ENCODE measurements at regions not wholly inside any gene's neighbourhood (a gene's known extent, or its start where the extent isn't known, plus 50 kb on each side); places are given as distances from the start of the nearest gene placed in this dataset.
"Not testable (repeated sequence)": the region's sequence is repeated elsewhere in the genome, so short reads cannot be mapped to it uniquely, and the experiment has no call there.

DNA sequence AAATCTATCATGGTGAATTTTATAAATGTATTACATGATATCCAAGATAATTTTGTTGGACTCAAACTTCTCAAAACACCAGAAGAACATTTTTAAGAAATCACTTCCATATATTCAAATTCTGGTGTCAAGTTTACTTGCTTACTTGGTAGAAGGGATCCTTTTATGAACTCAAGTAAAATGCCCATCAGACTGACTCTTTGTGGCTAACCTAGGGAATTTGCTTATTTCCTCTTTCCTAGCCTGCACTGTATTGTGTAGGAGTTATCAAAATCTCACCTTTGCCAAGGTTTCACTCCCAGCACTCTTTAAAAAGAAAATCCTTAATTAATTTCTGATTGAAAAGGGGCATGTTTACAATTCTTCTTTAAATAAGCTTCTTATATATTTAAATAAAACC lies 196.5 kb downstream of the DUSP6 start:
- DNase-seq (ENCODE audit: low spot score), result no peak

DNA sequence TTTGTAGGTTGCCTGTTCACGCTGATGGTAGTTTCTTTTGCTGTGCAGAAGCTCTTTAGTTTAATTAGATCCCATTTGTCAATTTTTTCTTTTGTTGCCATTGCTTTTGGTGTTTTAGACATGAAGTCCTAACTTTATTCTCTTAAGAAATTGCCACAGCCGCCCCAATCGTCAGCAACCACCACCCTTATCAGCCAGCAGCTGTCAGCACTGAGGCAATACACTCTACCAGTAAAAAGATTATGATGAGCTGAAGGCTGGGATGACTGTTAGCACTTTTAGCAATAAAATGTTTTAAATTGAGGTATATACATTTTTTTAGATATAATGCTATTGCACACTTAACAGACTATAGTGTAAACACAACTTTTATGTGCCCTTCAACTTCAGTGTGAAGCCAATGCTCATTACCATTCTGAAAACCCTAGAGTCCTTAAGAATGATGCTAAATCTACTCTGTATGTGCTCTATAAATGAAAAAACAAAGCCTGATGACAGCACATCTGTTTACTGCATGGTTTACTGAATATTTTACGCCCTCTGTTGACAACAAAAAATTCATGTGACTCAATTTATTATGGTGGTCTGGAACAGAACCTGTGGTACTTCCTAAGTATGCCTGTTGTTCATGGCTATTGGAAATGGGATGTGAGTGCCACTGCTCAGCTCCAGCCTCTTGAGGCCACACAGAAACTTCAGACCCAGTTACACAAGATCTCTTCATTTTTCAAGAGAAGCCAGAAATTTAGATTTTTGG lies 197.4 kb downstream of the DUSP6 start:
- DNase-seq (ENCODE audit: low spot score), result no peak

DNA sequence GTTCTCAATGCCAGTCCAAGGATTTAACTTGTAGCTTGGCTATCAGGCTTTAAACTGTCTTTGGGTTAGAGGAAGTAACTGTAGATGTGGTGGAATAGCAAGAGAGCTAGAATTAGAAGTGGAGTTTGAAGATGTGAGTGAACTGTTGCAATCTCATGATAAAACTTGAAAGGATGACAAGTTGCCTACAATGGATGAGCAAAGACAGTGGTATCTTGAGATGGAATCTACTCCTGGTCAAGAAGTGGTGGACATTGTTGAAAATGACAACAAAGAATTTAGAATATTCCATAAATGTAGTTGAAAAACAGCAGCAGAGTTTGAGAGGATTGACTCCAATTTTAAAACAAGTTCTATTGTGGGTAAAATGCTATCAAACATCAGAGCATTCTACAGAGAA lies 199.0 kb downstream of the DUSP6 start:
- DNase-seq (ENCODE audit: low spot score), result no peak

DNA sequence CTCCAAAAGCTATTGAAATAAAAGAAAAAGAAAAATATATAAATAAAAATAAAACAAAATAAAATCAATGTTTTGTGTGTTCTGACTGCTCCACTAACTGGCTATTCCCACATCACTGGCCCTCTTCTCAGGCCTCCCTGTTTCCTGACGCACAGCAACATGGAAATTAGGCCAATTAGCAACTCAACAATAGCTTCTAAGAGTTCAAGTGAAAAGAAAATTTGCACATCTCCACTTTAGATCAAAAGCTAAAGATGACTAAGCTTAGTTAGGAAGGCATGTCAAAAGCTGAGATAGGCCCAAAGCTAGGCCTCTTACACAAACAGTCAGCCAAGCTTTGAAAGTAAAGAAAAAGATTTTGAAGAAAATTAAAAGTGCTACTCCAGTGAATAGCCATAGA lies 200.8 kb downstream of the DUSP6 start:
- DNase-seq (ENCODE audit: low spot score), result no peak

DNA sequence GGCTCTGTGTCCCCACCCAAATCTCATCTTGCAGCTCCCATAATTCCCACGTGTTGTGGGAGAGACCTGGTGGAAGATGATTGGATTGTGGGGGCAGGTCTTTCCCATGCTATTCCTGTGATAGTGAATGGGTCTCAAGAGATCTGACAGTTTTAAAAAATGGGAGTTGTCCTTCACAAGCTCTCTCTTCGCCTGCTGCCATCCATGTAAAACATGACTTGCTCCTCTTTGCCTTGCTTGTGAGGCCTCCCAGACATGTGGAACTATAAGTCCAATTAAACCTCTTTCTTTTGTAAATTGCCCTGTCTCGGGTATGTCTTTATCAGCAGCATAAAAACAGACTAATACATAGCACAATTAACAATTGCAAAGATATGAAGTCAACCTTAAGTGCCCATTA lies 201.5 kb downstream of the DUSP6 start:
- not testable (repeated sequence) for DNase-seq (ENCODE audit: low spot score)

DNA sequence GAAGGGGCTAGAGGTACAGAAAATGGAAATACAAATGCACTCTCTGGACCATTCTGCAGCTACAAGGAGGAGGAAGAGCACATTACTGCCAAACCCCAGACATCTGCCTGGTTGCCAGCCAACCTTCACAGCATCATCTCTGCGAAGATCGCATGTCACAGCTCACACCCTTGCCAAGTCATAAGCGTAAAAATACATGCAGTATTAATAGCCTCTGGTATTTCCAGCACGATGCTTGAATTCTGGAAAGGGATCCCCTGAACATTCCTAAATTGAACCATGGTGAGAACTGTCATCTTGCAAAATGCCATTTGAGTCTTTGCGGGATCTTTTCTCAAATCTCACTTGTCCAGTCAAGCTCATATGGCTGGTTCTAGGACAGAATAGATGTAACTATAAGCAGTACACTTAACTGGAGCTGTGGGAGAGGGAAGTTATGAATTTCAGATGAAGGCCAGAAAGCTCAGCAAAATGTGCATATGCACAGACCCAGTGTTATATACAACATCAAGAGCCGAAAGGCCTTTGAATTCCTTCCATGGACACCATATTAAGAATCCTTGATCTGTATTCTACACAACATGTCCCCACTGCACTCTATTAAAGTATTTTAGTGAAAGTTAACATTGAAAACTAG lies 211.6 kb downstream of the DUSP6 start:
- DNase-seq (ENCODE audit: low spot score), result no peak

DNA sequence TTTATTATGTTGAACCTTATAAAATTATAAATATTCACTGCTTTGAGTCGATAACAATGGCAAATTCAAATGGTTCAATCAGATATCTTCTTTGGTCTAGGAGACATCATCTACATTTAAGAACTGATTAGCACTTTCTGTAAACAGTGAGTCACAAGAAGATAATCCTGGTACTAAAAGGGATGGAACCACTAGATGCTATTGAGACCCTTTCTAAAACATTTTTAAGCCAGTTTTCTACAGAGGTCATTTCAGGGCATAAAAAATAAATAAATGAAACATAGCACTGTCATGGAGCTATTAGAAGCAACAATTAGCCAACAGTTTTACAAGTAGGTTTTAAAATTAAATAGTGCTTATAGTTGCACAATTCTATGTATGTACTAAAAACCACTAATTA lies 212.2 kb downstream of the DUSP6 start:
- no peak for DNase-seq (ENCODE audit: low spot score)

DNA sequence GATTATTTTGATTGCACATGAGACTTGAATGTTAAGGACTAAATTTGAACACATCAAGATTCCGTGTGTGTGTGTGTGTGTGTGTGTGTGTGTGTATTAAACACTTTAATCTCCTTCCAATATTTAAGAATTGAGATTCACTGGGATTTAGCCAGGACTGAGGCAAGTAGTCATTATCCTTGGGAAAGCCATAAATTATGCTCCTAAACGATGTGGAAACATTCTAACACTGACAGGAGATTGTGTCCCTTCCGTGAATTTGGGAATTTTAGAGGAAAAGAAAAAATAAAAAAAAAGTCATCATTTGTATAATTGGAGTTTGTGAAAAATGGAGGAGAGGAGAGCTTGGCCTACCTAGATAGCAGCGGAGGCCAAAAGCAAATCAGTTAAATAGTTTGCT lies 212.9 kb downstream of the DUSP6 start:
- DNase-seq (ENCODE audit: low spot score), result no peak

DNA sequence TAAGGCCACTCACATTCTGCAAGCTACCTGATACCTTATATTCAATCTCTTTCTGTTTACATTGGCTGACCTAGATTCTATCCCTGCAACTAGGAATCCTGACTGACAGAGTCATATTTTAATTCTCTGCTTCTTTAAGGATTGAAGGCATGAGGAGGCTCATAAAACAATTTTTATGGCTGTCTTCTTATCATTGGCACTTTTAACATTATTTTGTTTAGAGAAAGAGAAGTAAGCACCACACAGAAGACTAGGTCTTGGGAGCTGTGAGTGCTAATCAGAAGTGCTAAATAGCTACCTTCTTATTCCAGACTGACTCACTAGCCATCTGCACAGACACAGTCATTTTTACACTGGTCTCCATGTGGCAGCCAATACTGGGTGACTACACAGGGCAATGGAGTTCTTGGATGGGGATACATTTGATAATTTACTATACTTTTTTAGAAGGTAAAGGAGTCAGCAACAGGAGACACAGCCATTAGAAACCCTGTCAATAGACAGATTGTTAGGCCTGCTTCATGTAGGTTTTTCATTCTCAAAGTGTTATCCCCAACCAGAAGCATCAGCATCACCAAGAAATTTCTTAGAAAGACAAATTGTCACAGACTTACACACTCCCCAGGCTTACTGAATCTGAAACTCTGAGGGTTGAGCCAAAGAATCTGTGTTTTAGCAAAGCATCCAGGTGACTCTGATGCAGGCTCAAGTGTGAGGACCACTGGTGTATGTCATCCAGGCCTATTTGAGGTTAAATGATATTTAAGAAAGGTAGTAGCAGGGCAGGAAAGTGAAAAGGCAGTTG lies 214.1 kb downstream of the DUSP6 start:
- DNase-seq (ENCODE audit: low spot score), result no peak

DNA sequence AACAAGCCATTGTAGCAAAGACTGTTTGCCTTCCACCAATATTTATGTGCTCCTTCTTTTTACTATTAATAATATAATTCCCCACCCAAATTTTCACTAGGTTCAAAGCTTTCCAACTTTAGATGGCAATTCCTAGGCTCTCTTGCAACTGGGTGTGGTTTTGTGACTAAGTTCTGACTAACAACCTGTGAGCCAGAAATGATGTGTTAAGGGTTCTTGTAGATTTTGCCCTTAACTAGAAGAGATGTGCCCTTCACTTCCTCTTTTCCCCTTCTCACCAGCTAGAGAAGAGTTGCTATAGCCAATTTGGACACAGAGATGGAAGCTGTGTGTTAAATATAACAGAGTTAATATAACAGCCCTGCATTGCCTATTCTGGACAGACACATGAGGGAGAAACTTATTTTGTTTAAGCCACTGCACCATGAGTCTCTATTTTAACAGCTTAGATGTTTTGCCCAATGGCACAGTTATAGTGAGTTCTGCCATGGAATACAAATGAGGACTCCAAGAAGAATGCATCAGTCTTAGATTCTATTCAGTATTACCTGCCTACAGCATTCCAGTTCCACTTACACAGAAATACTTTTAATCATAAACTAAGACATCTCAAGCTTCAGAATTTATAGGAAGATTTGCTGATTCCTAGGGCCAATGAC lies 216.2 kb downstream of the DUSP6 start:
- no peak for DNase-seq (ENCODE audit: low spot score)

DNA sequence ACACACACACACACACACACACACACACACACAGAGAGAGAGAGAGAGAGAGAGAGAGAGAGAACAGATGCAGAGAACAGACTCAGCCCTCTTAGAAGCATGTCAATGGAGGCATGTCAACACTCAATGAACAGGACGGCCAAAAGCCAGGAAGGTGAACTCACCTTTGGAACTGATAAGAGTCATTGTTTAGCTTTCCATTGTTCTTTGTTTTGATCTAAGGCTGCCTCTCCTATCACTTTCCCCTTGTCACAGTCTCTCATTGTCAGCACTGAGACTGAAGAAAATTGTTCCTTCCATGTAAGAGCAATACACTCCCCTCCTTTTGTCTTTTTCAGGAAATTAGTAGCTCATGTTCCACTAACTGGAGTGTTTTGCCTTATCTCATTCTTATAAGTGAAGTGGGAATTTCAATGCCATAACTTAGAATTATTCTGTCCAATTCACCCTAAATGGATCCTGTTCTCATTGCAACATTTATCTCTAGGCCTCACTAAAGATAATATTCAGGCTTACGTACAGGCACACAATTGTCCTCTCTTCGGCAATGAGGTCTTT lies 218.0 kb downstream of the DUSP6 start:
- DNase-seq (ENCODE audit: low spot score), result no peak

DNA sequence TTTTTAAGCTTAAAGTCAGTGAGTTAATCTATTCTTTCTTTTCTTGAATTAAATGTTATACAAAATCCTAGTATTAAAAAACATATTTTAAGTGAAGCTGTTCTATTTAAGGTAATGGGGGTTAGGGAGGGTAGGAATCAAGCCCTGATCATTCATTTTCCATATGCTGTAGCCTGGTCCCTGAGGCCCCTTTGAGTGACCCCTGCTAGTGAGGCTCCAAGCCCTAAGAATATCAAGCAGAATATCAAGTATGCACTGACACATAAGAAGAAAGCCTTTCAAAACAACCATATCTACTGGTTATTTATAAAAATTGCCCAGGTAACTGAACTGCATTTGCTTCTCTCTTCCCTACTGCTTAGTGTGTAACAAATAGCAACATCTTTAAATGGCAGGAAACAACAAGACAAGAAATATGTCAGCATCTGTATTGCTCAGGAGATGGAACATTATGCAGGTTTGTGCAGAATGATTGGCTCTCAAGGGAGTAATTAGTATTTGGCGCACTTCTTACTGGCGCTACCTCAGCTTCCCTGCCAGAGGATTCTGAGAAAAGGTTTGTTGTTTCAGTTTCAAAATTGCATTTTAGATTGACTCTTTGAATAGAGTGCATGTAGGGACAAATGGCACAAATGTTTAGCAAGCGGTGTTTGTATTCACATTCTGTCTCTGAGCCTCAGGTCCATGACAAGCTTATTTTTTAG lies 223.0 kb downstream of the DUSP6 start:
- no peak for DNase-seq (ENCODE audit: low spot score)

DNA sequence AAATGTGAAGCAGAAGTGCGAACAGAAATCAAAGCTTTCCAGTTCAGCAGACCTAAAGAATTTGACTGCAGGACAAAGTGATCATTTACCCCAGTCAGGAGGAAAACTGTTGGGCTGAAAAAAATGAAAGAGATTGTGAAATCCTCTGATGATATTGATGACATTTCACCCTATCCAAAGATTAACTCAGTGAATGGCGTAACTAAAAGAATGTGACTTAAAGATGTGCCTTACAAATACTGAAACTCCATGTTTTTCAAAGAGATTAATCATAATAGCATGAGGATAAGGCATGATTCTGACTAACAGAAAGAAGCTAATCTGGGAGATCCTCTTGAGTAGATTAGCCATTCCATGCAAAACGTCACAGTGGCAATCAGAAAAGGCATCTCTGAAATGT lies 225.6 kb downstream of the DUSP6 start:
- no peak for DNase-seq (ENCODE audit: low spot score)

DNA sequence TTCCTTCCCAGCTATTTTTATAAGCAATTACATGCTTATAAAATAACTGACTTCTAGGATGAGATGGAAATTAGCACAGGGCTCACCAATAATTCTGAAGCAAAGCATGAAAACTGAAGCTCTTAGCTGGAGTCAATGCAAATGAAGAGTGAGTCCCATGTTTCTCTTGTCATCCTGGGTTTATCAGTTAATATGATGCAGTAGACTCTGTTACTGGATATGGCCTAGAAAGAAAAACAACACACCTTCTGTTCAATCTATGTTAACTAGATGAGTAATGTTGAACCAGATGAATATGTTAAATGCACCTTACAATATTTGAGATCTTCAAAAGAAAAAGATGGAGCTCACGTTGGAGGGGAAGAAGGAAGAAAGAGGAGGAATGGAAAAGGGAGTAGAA lies 229.4 kb downstream of the DUSP6 start:
- DNase-seq (ENCODE audit: low spot score), result no peak

DNA sequence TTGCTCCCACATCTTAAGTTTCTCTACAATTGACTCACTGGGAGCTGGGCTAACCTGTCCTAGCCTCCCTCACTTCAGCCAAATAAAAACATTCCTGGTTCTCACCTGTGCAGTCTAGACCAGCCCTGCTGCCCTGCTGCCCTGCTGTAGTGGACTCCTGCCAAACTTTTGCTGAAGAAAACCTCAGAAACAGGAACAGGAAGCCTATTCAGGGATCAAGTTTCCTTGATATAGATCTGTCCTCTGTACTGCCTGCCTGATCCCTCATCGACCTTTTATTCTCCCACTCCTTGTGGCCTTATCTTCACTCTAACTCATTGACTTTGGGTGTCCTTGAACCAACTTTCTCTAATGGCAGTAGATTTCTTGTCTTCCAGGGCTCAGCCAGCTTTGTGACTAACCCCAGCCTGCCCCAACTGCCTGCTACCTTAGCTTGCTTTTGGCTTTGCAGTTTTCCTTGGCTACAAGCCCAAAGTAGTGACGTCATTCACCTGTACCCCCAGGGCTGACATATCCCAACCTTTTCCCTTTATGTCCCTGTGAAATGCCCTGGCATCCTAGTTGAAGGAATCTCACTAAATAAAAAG lies 234.8 kb downstream of the DUSP6 start:
- DNase-seq (ENCODE audit: low spot score), result peak; percentile 79

DNA sequence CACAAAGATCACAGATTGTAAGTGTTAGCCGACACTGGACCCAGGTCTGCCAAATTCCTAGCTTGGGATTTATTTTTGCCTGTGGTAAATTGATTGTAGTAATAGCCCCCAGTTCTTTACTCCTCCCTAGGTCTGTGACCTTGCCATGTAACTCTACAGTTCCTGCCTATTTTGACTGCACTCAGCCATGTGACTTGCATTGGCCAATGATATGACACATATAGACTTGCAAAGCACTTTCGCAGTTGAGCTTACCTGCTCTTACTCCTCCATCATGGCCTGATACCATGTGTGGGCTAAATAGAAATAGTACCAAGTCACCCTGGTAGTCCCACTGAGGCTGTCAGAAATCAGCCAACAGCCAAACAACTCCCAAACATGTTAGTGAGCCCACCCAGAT lies 240.3 kb downstream of the DUSP6 start:
- no peak for DNase-seq (ENCODE audit: low spot score)

DNA sequence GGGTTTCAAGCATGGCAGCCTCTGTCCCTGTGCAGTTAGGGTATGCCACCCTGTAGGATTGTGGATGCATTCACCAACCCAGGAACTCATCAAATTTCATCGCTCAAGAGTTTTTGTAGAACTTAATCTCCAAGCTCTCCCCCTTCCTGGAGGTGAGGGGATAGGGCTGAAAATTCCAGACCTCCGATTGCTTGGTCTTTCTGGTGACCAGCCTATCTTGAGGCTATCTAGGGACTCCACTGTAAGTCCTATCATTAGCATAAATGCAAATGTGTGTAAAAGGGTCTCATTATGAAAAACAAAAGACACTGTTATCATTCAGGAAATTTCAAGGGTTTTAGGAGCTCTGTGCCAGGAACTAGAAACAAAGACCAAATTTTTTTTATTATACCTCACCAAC lies 244.0 kb downstream of the DUSP6 start:
- DNase-seq (ENCODE audit: low spot score), result no peak

DNA sequence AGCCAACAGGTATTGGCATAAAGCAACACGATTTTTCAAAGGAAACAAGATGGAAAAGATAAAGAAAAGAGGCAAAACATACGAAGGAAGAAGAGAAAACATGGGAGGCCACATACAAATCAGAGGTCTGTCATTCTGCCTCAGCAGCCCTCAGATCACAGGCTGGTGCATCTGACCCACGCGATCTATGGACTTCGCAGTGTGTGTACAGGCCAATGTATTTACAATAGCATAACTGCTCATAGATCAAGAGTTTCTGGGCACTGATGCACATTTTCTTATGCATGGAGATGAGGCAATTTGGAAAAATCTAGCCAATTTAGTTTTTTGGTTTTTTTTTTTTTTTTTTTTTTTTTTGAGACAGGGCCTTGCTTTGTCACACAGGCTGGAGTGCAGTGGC lies 245.4 kb downstream of the DUSP6 start:
- DNase-seq (ENCODE audit: low spot score), result no peak

DNA sequence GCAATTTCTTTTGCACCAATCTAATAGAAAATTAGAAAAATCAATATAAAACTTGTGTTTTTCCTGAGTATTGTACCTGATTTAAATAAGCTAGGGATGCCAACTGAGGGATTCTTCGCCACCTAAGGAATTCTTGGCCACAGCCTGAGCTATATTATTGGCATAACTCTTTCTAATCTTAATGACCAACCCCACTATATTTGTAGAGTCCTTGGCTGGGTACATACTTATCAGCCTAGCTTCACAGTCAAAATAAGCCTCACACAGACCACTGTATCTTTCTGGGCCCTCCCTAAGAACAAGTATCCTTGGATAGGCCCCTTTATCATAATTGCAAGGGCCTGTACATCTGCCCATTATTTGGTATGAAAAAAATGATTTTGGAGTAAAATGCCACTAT lies 247.1 kb downstream of the DUSP6 start:
- no peak for DNase-seq (ENCODE audit: low spot score)

DNA sequence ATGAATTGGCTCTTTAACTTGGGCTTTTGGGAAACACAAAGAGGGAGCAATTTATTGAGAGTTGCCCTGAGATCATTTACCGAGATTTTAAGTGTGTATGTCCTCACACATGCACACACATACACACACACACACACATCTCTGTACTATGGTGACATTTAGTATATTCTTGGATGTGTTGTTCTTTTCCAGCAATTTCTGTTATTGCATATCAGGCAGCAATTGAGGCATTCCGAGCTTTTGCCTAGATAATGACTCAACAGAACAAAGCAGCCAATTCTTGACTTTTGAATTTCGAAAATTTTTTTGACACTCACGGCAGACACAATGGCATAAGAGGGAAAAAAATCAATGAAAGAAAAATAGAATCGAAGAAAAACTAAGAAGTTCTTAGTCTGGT lies 248.5 kb downstream of the DUSP6 start:
- no peak for DNase-seq (ENCODE audit: low spot score)

DNA sequence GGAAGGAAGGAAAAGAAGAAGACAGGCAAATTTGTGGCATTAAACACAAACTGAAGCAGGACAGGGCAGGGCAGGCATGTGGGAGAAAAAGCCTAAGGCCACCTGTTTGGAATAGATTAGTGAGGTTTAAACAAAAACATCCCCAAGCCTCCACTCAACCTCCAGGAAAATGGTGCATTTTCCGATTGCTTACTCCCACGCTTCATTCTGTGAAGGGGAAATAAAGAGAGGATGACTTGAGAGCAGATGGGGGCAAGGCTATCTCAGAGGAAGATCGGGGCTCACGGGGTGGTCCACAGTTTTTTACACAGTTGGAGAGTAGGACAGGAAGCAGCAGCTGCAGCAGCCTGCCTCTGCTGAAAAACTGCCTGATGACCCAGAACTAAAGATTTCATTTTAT lies 250.9 kb downstream of the DUSP6 start:
- no peak for DNase-seq (ENCODE audit: low spot score)

Data from ureter (tissue), 1 donor.